ENCODE measurements at regions not wholly inside any gene's neighbourhood (a gene's known extent, or its start where the extent isn't known, plus 50 kb on each side); places are given as distances from the start of the nearest gene placed in this dataset.

GRCh38 chr3:191020730-191021396, 158.4 kb upstream of the GMNC start:
- no peak for TF ChIP-seq ZNF565 (CRISPR knock-in tag; conservative IDR thresholded peaks at IDR 0.05; ENCODE audit: low read depth)
- TF ChIP-seq ARNTL (CRISPR knock-in tag; IDR thresholded peaks at IDR 0.05; ENCODE audit: borderline replicate concordance, low read depth) = no peak
- TF ChIP-seq OSR1 (CRISPR knock-in tag; IDR thresholded peaks at IDR 0.05) = no peak
- TF ChIP-seq, protein P1, sequence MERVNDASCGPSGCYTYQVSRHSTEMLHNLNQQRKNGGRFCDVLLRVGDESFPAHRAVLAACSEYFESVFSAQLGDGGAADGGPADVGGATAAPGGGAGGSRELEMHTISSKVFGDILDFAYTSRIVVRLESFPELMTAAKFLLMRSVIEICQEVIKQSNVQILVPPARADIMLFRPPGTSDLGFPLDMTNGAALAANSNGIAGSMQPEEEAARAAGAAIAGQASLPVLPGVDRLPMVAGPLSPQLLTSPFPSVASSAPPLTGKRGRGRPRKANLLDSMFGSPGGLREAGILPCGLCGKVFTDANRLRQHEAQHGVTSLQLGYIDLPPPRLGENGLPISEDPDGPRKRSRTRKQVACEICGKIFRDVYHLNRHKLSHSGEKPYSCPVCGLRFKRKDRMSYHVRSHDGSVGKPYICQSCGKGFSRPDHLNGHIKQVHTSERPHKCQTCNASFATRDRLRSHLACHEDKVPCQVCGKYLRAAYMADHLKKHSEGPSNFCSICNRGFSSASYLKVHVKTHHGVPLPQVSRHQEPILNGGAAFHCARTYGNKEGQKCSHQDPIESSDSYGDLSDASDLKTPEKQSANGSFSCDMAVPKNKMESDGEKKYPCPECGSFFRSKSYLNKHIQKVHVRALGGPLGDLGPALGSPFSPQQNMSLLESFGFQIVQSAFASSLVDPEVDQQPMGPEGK (CRISPR knock-in tag; IDR thresholded peaks at IDR 0.05; ENCODE audit: borderline replicate concordance) = no peak
- TF ChIP-seq ZNF70 (CRISPR knock-in tag; IDR thresholded peaks at IDR 0.05) = no peak
- TF ChIP-seq, protein P2, sequence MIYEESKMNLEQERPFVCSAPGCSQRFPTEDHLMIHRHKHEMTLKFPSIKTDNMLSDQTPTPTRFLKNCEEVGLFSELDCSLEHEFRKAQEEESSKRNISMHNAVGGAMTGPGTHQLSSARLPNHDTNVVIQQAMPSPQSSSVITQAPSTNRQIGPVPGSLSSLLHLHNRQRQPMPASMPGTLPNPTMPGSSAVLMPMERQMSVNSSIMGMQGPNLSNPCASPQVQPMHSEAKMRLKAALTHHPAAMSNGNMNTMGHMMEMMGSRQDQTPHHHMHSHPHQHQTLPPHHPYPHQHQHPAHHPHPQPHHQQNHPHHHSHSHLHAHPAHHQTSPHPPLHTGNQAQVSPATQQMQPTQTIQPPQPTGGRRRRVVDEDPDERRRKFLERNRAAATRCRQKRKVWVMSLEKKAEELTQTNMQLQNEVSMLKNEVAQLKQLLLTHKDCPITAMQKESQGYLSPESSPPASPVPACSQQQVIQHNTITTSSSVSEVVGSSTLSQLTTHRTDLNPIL (CRISPR knock-in tag; IDR thresholded peaks at IDR 0.05; ENCODE audit: low read depth) = no peak
- no peak for TF ChIP-seq ZNF8 (CRISPR knock-in tag; IDR thresholded peaks at IDR 0.05)
- TF ChIP-seq ISL1 (CRISPR knock-in tag; IDR thresholded peaks at IDR 0.05) = no peak

Data from SK-N-SH treated with all-trans-retinoic acid at 6 μM for 48 hours (cell line).